Ishikawa (cell line): ENCODE measurements at regions not wholly inside any gene's neighbourhood (a gene's known extent, or its start where the extent isn't known, plus 50 kb on each side); places are given as distances from the start of the nearest gene placed in this dataset.

Source experiments
- CEBPB ChIP-seq: IDR thresholded peaks from 2 replicates; pipeline ENCODE4 v1.6.1; 2012
- CREB1 ChIP-seq: IDR thresholded peaks from 2 replicates; pipeline ENCODE4 v1.6.1; 2012; ENCODE audit warnings: low read depth
- EGR1 ChIP-seq: IDR thresholded peaks from 2 replicates; pipeline ENCODE4 v1.6.1; 2012
- EP300 ChIP-seq: IDR thresholded peaks from 2 replicates; pipeline ENCODE4 v1.6.1; 2012; ENCODE audit warnings: borderline replicate concordance
- FOXM1 ChIP-seq: IDR thresholded peaks from 2 replicates; pipeline ENCODE4 v1.6.1; 2012; ENCODE audit warnings: low read depth, borderline replicate concordance
- NFIC ChIP-seq: IDR thresholded peaks from 2 replicates; pipeline ENCODE4 v1.6.1; 2012
- RAD21 ChIP-seq: IDR thresholded peaks from 2 replicates; pipeline ENCODE4 v1.6.1; 2012; ENCODE audit warnings: low read depth
- REST ChIP-seq: IDR thresholded peaks from 2 replicates; pipeline ENCODE4 v1.6.1; 2012; ENCODE audit warnings: low read depth, mild to moderate bottlenecking
- TAF1 ChIP-seq: IDR thresholded peaks from 2 replicates; pipeline ENCODE4 v1.6.1; 2012; ENCODE audit warnings: low read depth, mild to moderate bottlenecking
- TCF12 ChIP-seq: IDR thresholded peaks from 2 replicates; pipeline ENCODE4 v1.6.1; 2012; ENCODE audit warnings: low read depth
- TEAD4 ChIP-seq: IDR thresholded peaks from 2 replicates; pipeline ENCODE4 v1.6.1; 2012
- YY1 ChIP-seq: IDR thresholded peaks from 2 replicates; pipeline ENCODE4 v1.6.1; 2012; ENCODE audit warnings: low read depth
- ZBTB7A ChIP-seq: IDR thresholded peaks from 2 replicates; pipeline ENCODE4 v1.6.1; 2012; ENCODE audit warnings: low read depth
- TF ChIP-seq, protein P1 (sequence below): IDR thresholded peaks from 2 replicates; pipeline ENCODE4 v1.6.1; 2012
- TF ChIP-seq, protein P2 (sequence below): IDR thresholded peaks from 2 replicates; pipeline ENCODE4 v1.6.1; 2012

DNA sequence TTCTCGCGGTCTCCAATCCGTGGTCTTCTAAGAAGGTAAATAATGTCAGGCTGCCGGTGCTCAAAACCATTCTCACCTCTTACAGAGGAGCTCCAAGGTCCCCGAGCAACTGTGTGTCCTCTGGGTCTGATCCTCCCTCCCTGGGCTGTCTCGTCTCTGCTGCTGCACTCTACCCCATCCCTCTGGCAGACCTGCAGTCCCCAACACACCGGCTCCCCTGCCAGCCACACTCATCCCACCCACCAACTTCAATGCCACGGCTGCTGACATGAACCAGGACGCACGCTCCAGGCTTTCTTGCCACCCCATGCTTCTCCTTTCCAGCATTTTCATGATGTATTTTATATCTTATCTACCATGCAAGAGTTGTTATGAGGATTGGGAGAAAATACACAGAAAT, 559.5 kb upstream of the SALL3 start:
- no peak for TF ChIP-seq CREB1
- TF ChIP-seq FOXM1: no peak
- no peak for TF ChIP-seq YY1
- TF ChIP-seq, protein P1, sequence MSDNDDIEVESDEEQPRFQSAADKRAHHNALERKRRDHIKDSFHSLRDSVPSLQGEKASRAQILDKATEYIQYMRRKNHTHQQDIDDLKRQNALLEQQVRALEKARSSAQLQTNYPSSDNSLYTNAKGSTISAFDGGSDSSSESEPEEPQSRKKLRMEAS: no peak
- no peak for TF ChIP-seq NFIC
- no peak for TF ChIP-seq ZBTB7A

GRCh38 chr18:78421392-78421791, 558.2 kb upstream of the SALL3 start:
- TF ChIP-seq EGR1 (no peak), FOXM1 (no peak), ZBTB7A (no peak), TEAD4 (no peak), REST (no peak), CREB1 (no peak), NFIC (no peak), TAF1 (no peak), RAD21 (no peak), CEBPB (no peak)
- TF ChIP-seq, protein P2, sequence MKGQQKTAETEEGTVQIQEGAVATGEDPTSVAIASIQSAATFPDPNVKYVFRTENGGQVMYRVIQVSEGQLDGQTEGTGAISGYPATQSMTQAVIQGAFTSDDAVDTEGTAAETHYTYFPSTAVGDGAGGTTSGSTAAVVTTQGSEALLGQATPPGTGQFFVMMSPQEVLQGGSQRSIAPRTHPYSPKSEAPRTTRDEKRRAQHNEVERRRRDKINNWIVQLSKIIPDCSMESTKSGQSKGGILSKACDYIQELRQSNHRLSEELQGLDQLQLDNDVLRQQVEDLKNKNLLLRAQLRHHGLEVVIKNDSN: no peak

DNA sequence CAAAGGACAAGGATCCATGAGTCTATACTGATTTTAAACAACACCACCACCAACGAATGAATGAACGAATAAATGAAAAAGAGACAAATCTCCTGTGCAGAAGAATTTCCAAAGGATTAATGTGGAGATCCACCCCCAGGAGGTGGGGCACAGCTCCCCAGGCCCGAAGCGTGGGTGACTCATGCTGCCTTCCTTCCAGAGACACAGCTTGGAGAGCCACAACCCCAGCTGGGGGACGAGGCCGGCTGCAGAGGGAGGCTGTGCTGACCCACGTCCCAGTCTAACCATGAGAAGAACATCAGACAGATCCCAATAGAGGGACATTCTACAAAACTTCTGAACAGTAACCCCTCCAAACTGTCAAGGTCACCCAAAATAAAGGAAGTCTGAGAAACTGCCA, 557.3 kb upstream of the SALL3 start:
- TF ChIP-seq TEAD4 (no peak), TAF1 (no peak)

DNA sequence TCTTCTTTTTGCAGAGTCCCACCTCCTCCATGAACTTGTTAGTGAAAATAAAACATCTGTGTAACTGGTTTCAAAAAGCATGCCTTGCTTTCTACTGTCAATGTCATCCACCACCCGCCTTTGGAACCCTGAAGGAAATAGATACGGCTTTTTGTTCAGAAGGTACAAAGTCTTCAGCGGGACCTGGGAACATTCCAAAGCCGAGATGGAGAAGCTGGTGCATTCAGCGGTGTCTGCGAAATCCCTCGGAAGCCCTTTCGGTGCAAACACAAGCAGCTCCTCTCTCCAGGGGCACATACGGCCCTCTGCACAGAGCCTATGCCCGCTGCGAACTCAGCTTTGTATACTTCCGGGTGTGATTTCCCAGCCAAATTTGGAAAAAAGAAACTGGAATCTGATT, 555.8 kb upstream of the SALL3 start:
- TF ChIP-seq, protein P2: no peak
- TF ChIP-seq CEBPB (no peak), NFIC (no peak), EGR1 (no peak), REST (no peak), YY1 (no peak), FOXM1 (no peak)
- TF ChIP-seq, protein P1: no peak

DNA sequence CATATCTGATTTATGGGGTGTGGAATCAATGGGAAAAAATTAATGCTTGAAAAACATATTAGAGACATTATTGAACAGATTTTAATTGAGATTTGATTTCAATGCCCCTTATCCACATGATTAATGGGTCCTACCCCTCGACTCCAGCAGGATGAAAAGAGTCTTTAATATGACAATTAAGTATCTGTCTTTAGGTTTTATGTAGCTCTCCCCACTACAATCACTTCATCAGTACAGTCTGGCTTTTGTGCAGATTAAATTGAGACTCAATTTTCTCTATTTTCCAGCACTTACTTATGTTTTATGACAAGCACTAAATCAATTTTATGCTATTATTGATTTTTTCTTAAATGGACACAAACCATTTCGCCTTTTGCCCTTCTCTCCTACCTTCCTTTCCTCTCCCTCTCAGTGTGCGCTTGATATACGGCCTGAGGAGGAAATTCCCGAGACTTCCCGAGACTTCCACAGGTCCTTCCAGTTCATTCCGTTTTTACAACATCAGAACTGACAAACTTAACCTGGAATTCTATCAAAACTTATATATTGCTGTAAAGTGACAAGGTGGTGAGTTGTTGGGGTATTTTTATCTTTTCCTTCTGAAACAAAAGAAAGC, 555.1 kb upstream of the SALL3 start:
- TF ChIP-seq EP300 (no peak), CEBPB (no peak), YY1 (no peak), RAD21 (no peak), REST (no peak), EGR1 (no peak), ZBTB7A (no peak), CREB1 (no peak), TCF12 (no peak), TAF1 (no peak)
- TF ChIP-seq, protein P2: no peak
- TF ChIP-seq, protein P1: no peak
